KOPT-K1 (cell line): ENCODE measurements at regions not wholly inside any gene's neighbourhood (a gene's known extent, or its start where the extent isn't known, plus 50 kb on each side); places are given as distances from the start of the nearest gene placed in this dataset.

ENCODE experiments used
- H3K27ac ChIP-seq: fragments of 200-600 bp; sonication (generic); 2 replicates; pipeline ENCODE4 v1.5.1; 2016; ENCODE audit warnings: antibody characterized with exemption, mild to moderate bottlenecking, low read depth, low read length; ENCODE audit not compliant: poor library complexity, severe bottlenecking
- H3K36me3 ChIP-seq: fragments of 200-600 bp; sonication (generic); 2 replicates; pipeline ENCODE4 v1.5.1; 2017; ENCODE audit warnings: antibody characterized with exemption, mild to moderate bottlenecking, low read length, moderate library complexity; ENCODE audit not compliant: insufficient read depth
- H3K9me3 ChIP-seq: fragments of 200-600 bp; sonication (generic); 2 replicates; pipeline ENCODE4 v1.5.1; 2017; ENCODE audit warnings: antibody characterized with exemption, low read length, mild to moderate bottlenecking; ENCODE audit not compliant: insufficient read depth, poor library complexity, severe bottlenecking

- Histone ChIP-seq H3K9me3 (no peaks in the 10 kb centered on the region), H3K36me3 (no peaks in the 10 kb centered on the region), H3K27ac (no peak overlapping the region)
Measured at GRCh38 chr5:167008705-167009104, 1282.7 kb upstream of the WWC1 start.

DNA sequence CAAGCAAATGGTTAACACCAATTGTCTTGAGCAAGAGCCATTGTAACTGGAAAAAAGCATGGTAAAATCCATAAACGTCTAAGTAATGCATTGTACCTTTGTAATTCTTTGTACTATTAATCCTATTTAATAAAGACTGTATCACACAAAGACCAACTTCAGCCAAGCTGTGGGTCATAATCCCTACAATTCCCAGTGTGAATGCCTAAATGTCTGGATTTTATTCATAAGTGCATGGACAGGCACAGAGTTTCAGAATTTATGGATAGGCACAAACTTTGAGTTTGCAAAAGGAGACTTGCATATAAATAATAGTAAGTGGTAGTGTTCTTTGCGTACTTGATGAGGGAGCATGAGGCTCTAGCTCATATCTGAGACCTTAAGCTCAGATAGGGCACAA is 1280.2 kb upstream of the WWC1 start:
- Histone ChIP-seq H3K9me3 (no peaks in the 10 kb centered on the region), H3K27ac (no peak overlapping the region), H3K36me3 (no peaks in the 10 kb centered on the region)

GRCh38 chr5:167012123-167013034 is 1279.1 kb upstream of the WWC1 start:
- H3K9me3 ChIP-seq, result no peaks in the 10 kb centered on the region
- H3K27ac ChIP-seq, result no peak overlapping the region
- H3K36me3 ChIP-seq, result no peaks in the 10 kb centered on the region

DNA sequence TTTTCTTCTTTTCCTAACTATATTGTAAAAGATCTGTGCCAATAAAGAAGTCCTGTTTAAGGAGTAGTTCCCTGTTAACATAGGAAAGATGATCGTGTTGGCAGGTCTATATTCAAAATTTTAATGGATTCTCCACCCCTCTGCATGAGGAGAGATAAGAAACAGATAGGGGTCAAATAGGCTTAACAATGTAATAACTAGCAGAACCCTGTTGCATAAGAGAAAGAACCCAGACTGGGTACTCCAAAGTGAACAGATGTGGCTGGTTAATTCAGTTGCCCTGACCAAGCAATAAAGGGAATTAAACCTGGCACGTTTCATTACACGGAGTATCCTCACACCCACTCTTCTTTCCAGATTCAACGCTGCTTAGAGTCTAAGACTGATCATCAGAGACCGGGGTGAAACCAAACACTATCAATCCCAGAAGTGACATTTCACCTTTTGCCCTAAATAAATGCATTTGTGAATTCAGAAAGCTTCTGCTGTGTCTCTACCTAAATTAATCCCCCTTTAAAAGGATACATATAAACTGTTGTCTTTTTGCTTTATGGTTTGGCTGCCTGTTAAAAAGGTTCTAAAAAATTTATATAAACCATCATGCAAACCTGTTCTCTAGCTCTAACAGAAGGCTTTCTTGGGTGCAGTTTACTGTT is 1276.9 kb upstream of the WWC1 start:
- H3K9me3 ChIP-seq, result no peaks in the 10 kb centered on the region
- H3K36me3 ChIP-seq, result no peaks in the 10 kb centered on the region
- H3K27ac ChIP-seq, result no peak overlapping the region

GRCh38 chr5:167020418-167020817 is 1271.0 kb upstream of the WWC1 start:
- Histone ChIP-seq H3K36me3 (no peaks in the 10 kb centered on the region), H3K27ac (no peak overlapping the region), H3K9me3 (no peaks in the 10 kb centered on the region)

DNA sequence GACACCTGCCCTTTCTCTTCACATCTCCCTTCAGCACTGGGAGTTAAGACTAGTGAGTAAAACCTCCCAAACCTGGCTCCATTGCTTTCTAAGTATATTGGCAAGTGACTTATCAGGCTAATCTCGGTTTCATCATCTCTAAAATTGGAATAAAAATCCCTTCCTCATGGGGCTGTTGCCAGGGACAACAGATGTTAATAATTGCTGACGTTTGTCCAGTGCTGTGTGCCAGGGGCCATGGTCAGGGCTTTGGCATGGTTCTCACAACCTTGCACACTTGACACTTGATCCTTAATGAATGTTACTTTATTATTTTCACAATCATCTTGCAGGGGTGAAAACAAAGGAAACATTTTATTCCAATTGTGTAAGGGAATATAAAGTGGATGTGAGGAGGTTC is 1262.0 kb upstream of the WWC1 start:
- H3K36me3 ChIP-seq, result no peaks in the 10 kb centered on the region
- H3K27ac ChIP-seq, result no peak overlapping the region

GRCh38 chr5:167030500-167031120 is 1260.8 kb upstream of the WWC1 start:
- Histone ChIP-seq H3K9me3 (no peaks in the 10 kb centered on the region), H3K36me3 (no peaks in the 10 kb centered on the region), H3K27ac (no peak overlapping the region)

More for the DNA sequence above, 1262.0 kb upstream of the WWC1 start:
- no peaks in the 10 kb centered on the region for H3K9me3 ChIP-seq

- Histone ChIP-seq H3K27ac (no peak overlapping the region), H3K36me3 (no peaks in the 10 kb centered on the region), H3K9me3 (no peaks in the 10 kb centered on the region)
Measured at GRCh38 chr5:167036585-167036984, 1254.9 kb upstream of the WWC1 start.

DNA sequence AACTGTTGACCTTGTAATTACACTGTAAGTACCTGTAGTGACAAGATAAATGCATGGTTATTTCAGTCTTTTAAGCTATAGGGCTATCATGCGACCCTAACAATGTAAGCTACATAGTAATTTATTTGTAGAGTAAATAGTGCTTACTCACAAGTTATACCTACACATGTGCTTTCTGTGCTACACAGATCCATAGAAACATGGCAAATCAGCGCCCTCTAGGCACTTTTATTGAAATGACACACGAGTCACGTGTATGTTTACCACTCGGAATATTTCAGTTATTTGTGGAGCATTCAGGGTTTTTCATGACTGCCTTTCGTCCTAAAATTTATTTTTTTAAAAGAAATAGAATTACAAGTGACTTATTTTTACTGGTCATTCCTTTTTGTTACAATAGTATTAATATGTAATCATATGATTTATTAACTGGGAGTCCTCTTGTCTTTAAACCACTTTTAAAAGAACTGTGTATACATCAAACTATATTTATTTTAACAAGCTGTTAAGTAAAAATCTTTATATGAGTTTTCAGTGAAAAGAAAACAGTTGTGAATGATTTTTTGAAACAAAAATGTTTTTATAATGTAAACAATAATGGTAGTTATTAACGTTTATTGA is 1242.3 kb upstream of the WWC1 start:
- H3K27ac ChIP-seq, result no peak overlapping the region
- H3K9me3 ChIP-seq, result no peaks in the 10 kb centered on the region
- H3K36me3 ChIP-seq, result no peaks in the 10 kb centered on the region

DNA sequence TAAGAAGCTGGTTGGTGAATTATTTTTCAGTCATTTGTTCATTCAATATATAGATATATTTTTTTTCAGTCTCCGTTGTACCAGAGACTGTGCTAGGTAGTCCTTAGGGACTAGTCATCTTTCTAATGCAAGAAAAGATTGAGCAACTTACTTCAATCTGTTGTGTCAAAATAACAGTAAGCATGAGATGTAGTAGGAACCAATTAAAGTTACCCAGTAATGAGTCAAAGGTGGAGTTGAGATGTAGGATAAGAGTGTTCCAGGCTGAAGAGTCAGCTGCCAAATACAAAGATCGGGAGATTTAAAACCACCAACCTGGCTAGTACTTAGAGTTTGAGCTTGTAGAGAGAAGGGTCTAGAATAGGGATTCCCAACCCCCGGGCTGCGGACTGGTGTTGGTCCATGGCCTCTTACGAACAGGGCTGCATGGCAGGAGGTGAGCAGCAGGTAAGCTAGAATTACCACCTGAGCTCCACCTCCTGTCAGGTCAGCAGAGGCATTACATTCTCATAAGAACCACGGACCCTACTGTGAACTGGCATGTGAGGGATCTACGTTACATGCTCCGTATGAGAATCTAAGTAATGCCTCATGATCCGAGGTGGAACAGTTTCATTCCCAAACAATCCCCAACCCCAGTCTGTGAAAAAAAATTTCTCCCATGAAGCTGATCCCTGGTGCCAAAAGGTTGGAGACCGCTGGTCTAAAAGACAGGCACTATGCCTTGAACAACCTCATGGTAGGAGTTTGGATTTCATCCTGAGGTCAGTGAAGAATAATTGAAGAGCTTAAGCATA is 1241.5 kb upstream of the WWC1 start:
- no peaks in the 10 kb centered on the region for H3K36me3 ChIP-seq
- no peak overlapping the region for H3K27ac ChIP-seq
- H3K9me3 ChIP-seq, result no peaks in the 10 kb centered on the region

GRCh38 chr5:167050568-167051401 is 1240.7 kb upstream of the WWC1 start:
- Histone ChIP-seq H3K9me3 (no peaks in the 10 kb centered on the region), H3K27ac (no peak overlapping the region), H3K36me3 (no peaks in the 10 kb centered on the region)

GRCh38 chr5:167051402-167051768 is 1240.1 kb upstream of the WWC1 start:
- H3K27ac ChIP-seq, result no peak overlapping the region
- no peaks in the 10 kb centered on the region for H3K36me3 ChIP-seq
- H3K9me3 ChIP-seq, result no peaks in the 10 kb centered on the region

DNA sequence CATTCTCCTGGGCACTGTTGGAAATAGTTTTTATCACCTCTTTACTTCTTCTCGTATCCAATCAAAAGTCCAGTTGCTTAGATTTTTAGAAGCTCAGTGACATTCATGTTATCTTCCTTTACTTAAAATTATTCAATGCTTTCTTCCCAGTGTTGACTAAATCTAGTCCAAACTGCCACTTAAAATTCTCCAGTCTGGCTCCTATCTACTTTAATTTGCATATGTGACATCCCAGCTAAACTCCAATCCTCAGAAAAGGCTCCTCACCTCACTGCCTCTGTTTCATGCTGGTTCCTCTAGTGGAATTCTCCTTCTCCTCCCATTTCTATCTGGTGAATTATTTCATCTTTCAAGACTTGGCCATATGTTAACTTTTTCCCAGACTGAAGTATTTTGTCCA is 1238.7 kb upstream of the WWC1 start:
- H3K36me3 ChIP-seq, result no peaks in the 10 kb centered on the region
- no peak overlapping the region for H3K27ac ChIP-seq
- H3K9me3 ChIP-seq, result no peaks in the 10 kb centered on the region

GRCh38 chr5:167057665-167058064 is 1233.8 kb upstream of the WWC1 start:
- Histone ChIP-seq H3K27ac (no peak overlapping the region), H3K36me3 (no peaks in the 10 kb centered on the region)

More at GRCh38 chr5:167057665-167058064, 1233.8 kb upstream of the WWC1 start:
- H3K9me3 ChIP-seq, result no peaks in the 10 kb centered on the region
